Hypothalamus (tissue), 51 donors: ENCODE measurements at regions not wholly inside any gene's neighbourhood (a gene's known extent, or its start where the extent isn't known, plus 50 kb on each side); places are given as distances from the start of the nearest gene placed in this dataset.
"Not testable (repeated sequence)": the region's sequence is repeated elsewhere in the genome, so short reads cannot be mapped to it uniquely, and the experiment has no call there.

Source experiments
- DNase-seq, 51 donors: peaks; one replicate each; lab custom pipeline; 2025; lab: John Stamatoyannopoulos, UW

GRCh38 chr18:5830902-5831301 is 64.4 kb downstream of the TMEM200C start:
- not testable (repeated sequence) for DNase-seq

GRCh38 chr18:5828913-5829312 is 66.4 kb downstream of the TMEM200C start:
- no peak for DNase-seq

GRCh38 chr18:5825663-5826062 is 69.7 kb downstream of the TMEM200C start:
- no peak for DNase-seq

- DNase-seq, result no peak
Measured at GRCh38 chr18:5824370-5824984, 70.8 kb downstream of the TMEM200C start.

GRCh38 chr18:5817816-5818215 is 77.5 kb downstream of the TMEM200C start:
- no peak for DNase-seq

GRCh38 chr18:5806860-5807259 is 88.5 kb downstream of the TMEM200C start:
- no peak for DNase-seq

- no peak for DNase-seq
Measured at GRCh38 chr18:5787936-5788335, 107.4 kb downstream of the TMEM200C start.

- DNase-seq, result no peak
Measured at GRCh38 chr18:5779922-5780321, 115.4 kb downstream of the TMEM200C start.

GRCh38 chr18:5772306-5773105 is 122.8 kb downstream of the TMEM200C start:
- no peak for DNase-seq

- DNase-seq, result no peak
Measured at GRCh38 chr18:5771343-5771742, 124.0 kb downstream of the TMEM200C start.

- DNase-seq, result no peak
Measured at GRCh38 chr18:5770176-5770575, 125.1 kb downstream of the TMEM200C start.

- no peak for DNase-seq
Measured at GRCh38 chr18:5768454-5768853, 126.9 kb downstream of the TMEM200C start.

GRCh38 chr18:5759194-5759593 is 136.1 kb downstream of the TMEM200C start:
- DNase-seq, result no peak

- DNase-seq, result no peak
Measured at GRCh38 chr18:5756823-5757222, 138.5 kb downstream of the TMEM200C start.

GRCh38 chr18:5747678-5748077 is 147.6 kb downstream of the TMEM200C start:
- no peak for DNase-seq

GRCh38 chr18:5746844-5747243 is 148.5 kb downstream of the TMEM200C start:
- DNase-seq, result no peak

GRCh38 chr18:5744659-5745058 is 150.7 kb downstream of the TMEM200C start:
- DNase-seq, result no peak

- DNase-seq, result no peak
Measured at GRCh38 chr18:5738526-5738925, 156.8 kb downstream of the TMEM200C start.

- DNase-seq, result no peak
Measured at GRCh38 chr18:5732318-5732717, 163.0 kb downstream of the TMEM200C start.

- no peak for DNase-seq
Measured at GRCh38 chr18:5729983-5730699, 165.2 kb downstream of the TMEM200C start.

- no peak for DNase-seq
Measured at GRCh38 chr18:5728531-5728930, 166.8 kb downstream of the TMEM200C start.

- DNase-seq, result no peak
Measured at GRCh38 chr18:5726011-5726410, 169.3 kb downstream of the TMEM200C start.
